ENCODE measurements at regions not wholly inside any gene's neighbourhood (a gene's known extent, or its start where the extent isn't known, plus 50 kb on each side); places are given as distances from the start of the nearest gene placed in this dataset.

GRCh38 chr4:140297221-140297570, 76.2 kb upstream of the SCOC start:
- TF ChIP-seq POLR2A (IDR thresholded peaks at IDR 0.05) (no peak), CTCF (IDR thresholded peaks at IDR 0.05) (no peak), POLR2AphosphoS5 (IDR thresholded peaks at IDR 0.05) (no peak), EP300 (IDR thresholded peaks at IDR 0.05) (no peak)
